ENCODE measurements at regions not wholly inside any gene's neighbourhood (a gene's known extent, or its start where the extent isn't known, plus 50 kb on each side); places are given as distances from the start of the nearest gene placed in this dataset.

DNA sequence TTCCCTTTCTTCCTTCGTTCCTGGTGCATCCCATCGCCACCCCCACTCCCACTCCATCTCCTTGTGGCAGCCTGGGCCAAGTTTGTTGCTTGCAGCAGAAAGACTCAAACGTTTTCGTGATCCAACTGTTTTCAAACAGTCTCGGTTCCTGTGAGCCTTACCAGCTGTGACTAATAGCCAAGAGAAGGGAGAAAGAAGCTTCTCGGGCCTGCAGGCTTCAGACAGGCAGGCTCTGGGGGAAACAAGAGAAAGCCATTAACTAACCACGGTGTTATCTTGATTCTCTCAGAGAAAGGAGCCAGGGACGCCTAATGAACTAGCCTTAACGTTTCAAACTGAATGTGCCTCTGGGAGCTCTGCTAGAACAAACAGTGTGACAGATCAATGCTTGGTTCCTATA lies 742.0 kb downstream of the NR2F2 start:
- TF ChIP-seq CTCF (IDR thresholded peaks at IDR 0.05 in 4 of 5, conservative IDR thresholded peaks at IDR 0.05 in 1 of 5) = no peak
- TF ChIP-seq POLR2A (IDR thresholded peaks at IDR 0.05) = no peak

Data from gastrocnemius medialis (tissue), 4 donors.